H9 (cell line): ENCODE measurements at regions not wholly inside any gene's neighbourhood (a gene's known extent, or its start where the extent isn't known, plus 50 kb on each side); places are given as distances from the start of the nearest gene placed in this dataset.

ENCODE experiments used
- DNase-seq: peaks from one replicate; pipeline ENCODE4 v3.0.0-alpha.2; 2017
- H2AFZ ChIP-seq: one replicate; pipeline ENCODE4 v1.6.1; 2013; ENCODE audit warnings: mild to moderate bottlenecking, low read length, control low read depth, moderate library complexity
- H2AK5ac ChIP-seq: 2 replicates; pipeline ENCODE4 v1.6.1; 2013; ENCODE audit warnings: low read length, control low read depth, mixed read lengths; ENCODE audit not compliant: insufficient read length
- H2BK120ac ChIP-seq: one replicate; pipeline ENCODE4 v1.6.1; 2013; ENCODE audit warnings: low read depth, mild to moderate bottlenecking, low read length, control low read depth, inconsistent platforms; ENCODE audit not compliant: poor library complexity, severe bottlenecking
- H2BK12ac ChIP-seq: 2 replicates; pipeline ENCODE4 v1.6.1; 2013; ENCODE audit warnings: low read length, control low read depth, mixed read lengths, low read depth; ENCODE audit not compliant: insufficient read length
- H2BK15ac ChIP-seq: 2 replicates; pipeline ENCODE4 v1.6.1; 2013; ENCODE audit warnings: low read depth, low read length, control low read depth
- H2BK20ac ChIP-seq: one replicate; pipeline ENCODE4 v1.6.1; 2013; ENCODE audit warnings: low read depth, mild to moderate bottlenecking, low read length, control low read depth, inconsistent platforms; ENCODE audit not compliant: poor library complexity, severe bottlenecking
- H2BK5ac ChIP-seq: 2 replicates; pipeline ENCODE4 v1.6.1; 2013; ENCODE audit warnings: low read length, control low read depth, mixed read lengths; ENCODE audit not compliant: insufficient read length
- H3K14ac ChIP-seq: 2 replicates; pipeline ENCODE4 v1.6.1; 2013; ENCODE audit warnings: low read length, control low read depth; ENCODE audit not compliant: insufficient read depth
- H3K18ac ChIP-seq: 2 replicates; pipeline ENCODE4 v1.6.1; 2013; ENCODE audit warnings: low read depth, mild to moderate bottlenecking, mixed read lengths, low read length, control low read depth; ENCODE audit not compliant: insufficient read length
- H3K23ac ChIP-seq: 2 replicates; pipeline ENCODE4 v1.6.1; 2013; ENCODE audit warnings: low read length, control low read depth, mixed read lengths, low read depth; ENCODE audit not compliant: insufficient read length
- H3K23me2 ChIP-seq: 2 replicates; pipeline ENCODE4 v1.6.1; 2013; ENCODE audit warnings: low read depth, mild to moderate bottlenecking, mixed read lengths, low read length, control low read depth; ENCODE audit not compliant: insufficient read length, poor library complexity, severe bottlenecking
- H3K27ac ChIP-seq: 2 replicates; pipeline ENCODE4 v1.5.1; 2013; ENCODE audit warnings: low read length, control low read depth, mixed read lengths, low read depth; ENCODE audit not compliant: insufficient read length
- H3K27me3 ChIP-seq: 2 replicates; pipeline ENCODE4 v1.6.1; 2013; ENCODE audit warnings: low read length, control low read depth, inconsistent platforms; ENCODE audit not compliant: insufficient read depth
- H3K4ac ChIP-seq: 2 replicates; pipeline ENCODE4 v1.6.1; 2013; ENCODE audit warnings: low read depth, mild to moderate bottlenecking, control low read depth, inconsistent platforms, low read length, moderate library complexity
- H3K4me1 ChIP-seq: 2 replicates; pipeline ENCODE4 v1.6.1; 2013; ENCODE audit warnings: low read length, control low read depth, inconsistent platforms; ENCODE audit not compliant: insufficient read depth
- H3K4me2 ChIP-seq: 2 replicates; pipeline ENCODE4 v1.6.1; 2013; ENCODE audit warnings: low read length, control low read depth, mixed read lengths; ENCODE audit not compliant: insufficient read length, insufficient read depth
- H3K56ac ChIP-seq: 2 replicates; pipeline ENCODE4 v1.6.1; 2013; ENCODE audit warnings: low read depth, mild to moderate bottlenecking, mixed read lengths, low read length, control low read depth; ENCODE audit not compliant: insufficient read length
- H3K79me1 ChIP-seq: 2 replicates; pipeline ENCODE4 v1.6.1; 2013; ENCODE audit warnings: low read depth, mild to moderate bottlenecking, moderate library complexity, low read length, control low read depth, inconsistent platforms; ENCODE audit not compliant: insufficient read depth, poor library complexity, severe bottlenecking
- H3K79me2 ChIP-seq: 2 replicates; pipeline ENCODE4 v1.6.1; 2013; ENCODE audit warnings: low read length, control low read depth, inconsistent platforms; ENCODE audit not compliant: insufficient read depth
- H3K9ac ChIP-seq: 2 replicates; pipeline ENCODE4 v1.6.1; 2013; ENCODE audit warnings: low read length, control low read depth, mixed read lengths; ENCODE audit not compliant: insufficient read length; ENCODE audit errors: extremely low read depth
- H3K9me3 ChIP-seq: one replicate; pipeline ENCODE4 v1.6.1; 2013; ENCODE audit warnings: low read depth, low read length, inconsistent platforms; ENCODE audit not compliant: control insufficient read depth
- H3T11ph ChIP-seq: one replicate; pipeline ENCODE4 v1.6.1; 2013; ENCODE audit warnings: mild to moderate bottlenecking, low read length, control low read depth, inconsistent platforms
- H4K20me1 ChIP-seq: one replicate; pipeline ENCODE4 v1.6.1; 2013; ENCODE audit not compliant: control insufficient read depth, insufficient read length, insufficient read depth
- H4K5ac ChIP-seq: 2 replicates; pipeline ENCODE4 v1.6.1; 2013; ENCODE audit warnings: low read depth, mild to moderate bottlenecking, mixed read lengths, low read length, control low read depth; ENCODE audit not compliant: insufficient read length
- H4K8ac ChIP-seq: replicated peaks from 2 replicates; pipeline ENCODE4 v1.6.1; 2013; ENCODE audit warnings: low read length, control low read depth, mixed read lengths, low read depth; ENCODE audit not compliant: insufficient read length
- H4K91ac ChIP-seq: 2 replicates; pipeline ENCODE4 v1.6.1; 2013; ENCODE audit warnings: low read depth, mild to moderate bottlenecking, moderate library complexity, mixed read lengths, low read length, control low read depth; ENCODE audit not compliant: insufficient read length
- H3K27ac Mint-ChIP-seq, 3 experiments: 2 replicates in 2 of 3; 3 replicates in 1 of 3; pipeline ENCODE4 v1.8.0; 2020 to 2021; ENCODE audit warnings: mixed read lengths in 3 of 3, mild to moderate bottlenecking in 1 of 3, moderate library complexity in 1 of 3
- H3K27me3 Mint-ChIP-seq: 2 replicates; pipeline ENCODE4 v1.8.0; 2021; ENCODE audit warnings: low read depth, mild to moderate bottlenecking, moderate library complexity, mixed read lengths
- H3K36me3 Mint-ChIP-seq, 3 experiments: 2 replicates in 2 of 3; 3 replicates in 1 of 3; pipeline ENCODE4 v1.8.0; 2020 to 2021; ENCODE audit warnings: low read depth in 3 of 3, mixed read lengths in 3 of 3; ENCODE audit not compliant: insufficient read depth in 1 of 3
- H3K4me1 Mint-ChIP-seq, 2 experiments: 2 replicates each; pipeline ENCODE4 v1.8.0; 2020; ENCODE audit warnings: mixed read lengths in 2 of 2
- H3K4me3 Mint-ChIP-seq, 2 experiments: 2 replicates in 1 of 2; 3 replicates in 1 of 2; pipeline ENCODE4 v1.8.0; 2020 to 2021; ENCODE audit warnings: mild to moderate bottlenecking in 2 of 2, mixed read lengths in 2 of 2, moderate library complexity in 1 of 2
- H3K9me3 Mint-ChIP-seq, 2 experiments: 2 replicates in 1 of 2; 3 replicates in 1 of 2; pipeline ENCODE4 v1.8.0; 2020; ENCODE audit warnings: mild to moderate bottlenecking in 2 of 2, mixed read lengths in 2 of 2, moderate library complexity in 1 of 2
- WGBS: extraction: QIAGEN DNeasy Blood & Tissue Kit; methylation state at CpG from one replicate; pipeline ENCODE4 v1.1.7; 2013; ENCODE audit warnings: missing lambda C conversion rate, low lambda C conversion rate, mixed read lengths; ENCODE audit not compliant: insufficient read length; ENCODE audit errors: extremely low coverage; 5-methylcytosine and 5-hydroxymethylcytosine counted together
- TF ChIP-seq, protein P1 (sequence below): fragments of 200-600 bp; sonication (generic); conservative IDR thresholded peaks from 3 replicates; pipeline ENCODE4 v1.8.0; 2021; ENCODE audit warnings: antibody characterized with exemption, mild to moderate bottlenecking

DNA sequence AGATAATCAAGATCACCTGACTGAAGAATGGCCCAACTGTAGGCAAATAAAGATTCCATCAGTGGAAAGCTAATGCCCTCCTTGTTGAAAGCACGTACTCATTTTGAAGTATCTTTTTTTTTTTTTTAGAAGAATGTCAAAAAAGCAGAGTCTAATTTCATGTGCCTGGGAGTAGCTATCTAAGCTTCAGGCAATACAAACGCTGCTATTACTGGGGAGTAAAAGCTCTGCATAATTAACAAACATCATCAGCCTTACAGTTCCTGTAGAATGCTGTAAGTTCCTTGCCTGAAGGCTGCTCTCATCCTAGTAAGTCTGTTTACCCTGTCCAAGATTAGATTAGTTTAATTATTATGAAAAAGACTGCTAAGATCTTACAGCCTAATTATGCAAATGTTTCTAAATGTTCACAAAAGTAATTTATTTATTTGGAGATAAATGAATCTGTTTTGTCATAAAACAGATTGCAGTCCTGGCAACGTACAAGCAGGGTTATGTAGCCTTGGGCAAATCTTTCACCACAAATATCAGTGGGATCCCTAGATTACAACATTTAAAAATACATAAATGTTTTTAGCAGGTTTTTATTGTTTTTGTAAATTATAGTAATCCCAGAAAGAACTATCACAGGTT, 451.3 kb upstream of the AGTR1 start:
- H3K9me3 ChIP-seq = no peaks in the 10 kb centered on the region
- no peak overlapping the region for H2BK15ac ChIP-seq
- H3K79me1 ChIP-seq = no peaks in the 10 kb centered on the region
- H2BK12ac ChIP-seq = no peak overlapping the region
- no peak overlapping the region for H3K23ac ChIP-seq
- Mint-ChIP-seq H3K4me1 (no peaks in the 10 kb centered on the region), H3K36me3 (no peaks in the 10 kb centered on the region), H3K4me3 (no peak overlapping the region), H3K9me3 (no peaks in the 10 kb centered on the region), H3K27ac (no peak overlapping the region), H3K27me3 (no peaks in the 10 kb centered on the region)
- no peaks in the 10 kb centered on the region for H3K4me1 ChIP-seq
- no peak overlapping the region for H3K18ac ChIP-seq
- no peaks in the 10 kb centered on the region for H4K20me1 ChIP-seq
- no peaks in the 10 kb centered on the region for H3K23me2 ChIP-seq
- H3K14ac ChIP-seq = no peak overlapping the region
- no peak overlapping the region for H3K4ac ChIP-seq
- H2AFZ ChIP-seq = no peak overlapping the region
- TF ChIP-seq, protein P1, sequence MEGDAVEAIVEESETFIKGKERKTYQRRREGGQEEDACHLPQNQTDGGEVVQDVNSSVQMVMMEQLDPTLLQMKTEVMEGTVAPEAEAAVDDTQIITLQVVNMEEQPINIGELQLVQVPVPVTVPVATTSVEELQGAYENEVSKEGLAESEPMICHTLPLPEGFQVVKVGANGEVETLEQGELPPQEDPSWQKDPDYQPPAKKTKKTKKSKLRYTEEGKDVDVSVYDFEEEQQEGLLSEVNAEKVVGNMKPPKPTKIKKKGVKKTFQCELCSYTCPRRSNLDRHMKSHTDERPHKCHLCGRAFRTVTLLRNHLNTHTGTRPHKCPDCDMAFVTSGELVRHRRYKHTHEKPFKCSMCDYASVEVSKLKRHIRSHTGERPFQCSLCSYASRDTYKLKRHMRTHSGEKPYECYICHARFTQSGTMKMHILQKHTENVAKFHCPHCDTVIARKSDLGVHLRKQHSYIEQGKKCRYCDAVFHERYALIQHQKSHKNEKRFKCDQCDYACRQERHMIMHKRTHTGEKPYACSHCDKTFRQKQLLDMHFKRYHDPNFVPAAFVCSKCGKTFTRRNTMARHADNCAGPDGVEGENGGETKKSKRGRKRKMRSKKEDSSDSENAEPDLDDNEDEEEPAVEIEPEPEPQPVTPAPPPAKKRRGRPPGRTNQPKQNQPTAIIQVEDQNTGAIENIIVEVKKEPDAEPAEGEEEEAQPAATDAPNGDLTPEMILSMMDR = no peak
- no peak overlapping the region for H3K56ac ChIP-seq
- no peak overlapping the region for H3K27ac ChIP-seq
- H4K91ac ChIP-seq = no peak overlapping the region
- H3T11ph ChIP-seq = no peak overlapping the region
- H4K5ac ChIP-seq = no peak overlapping the region
- no peak overlapping the region for H4K8ac ChIP-seq
- H2BK20ac ChIP-seq = no peak overlapping the region
- H3K79me2 ChIP-seq = no peaks in the 10 kb centered on the region
- WGBS = no CpG with 5 or more reads among the region's 3 CpGs
- no peak overlapping the region for H2AK5ac ChIP-seq
- DNase-seq = no peak
- no peak overlapping the region for H2BK5ac ChIP-seq
- H3K9ac ChIP-seq = no peak overlapping the region
- H3K4me2 ChIP-seq = no peak overlapping the region
- no peak overlapping the region for H2BK120ac ChIP-seq
- no peaks in the 10 kb centered on the region for H3K27me3 ChIP-seq
